Esophagus squamous epithelium (tissue), 4 donors: ENCODE measurements at regions not wholly inside any gene's neighbourhood (a gene's known extent, or its start where the extent isn't known, plus 50 kb on each side); places are given as distances from the start of the nearest gene placed in this dataset.

Experiments
- POLR2A ChIP-seq, 4 donors: fragments of 450-650 bp; IDR thresholded peaks; one replicate each; pipeline ENCODE4 v1.6.1; 2017; ENCODE audit warnings: antibody characterized with exemption in 4 of 4, mild to moderate bottlenecking in 4 of 4, moderate library complexity in 3 of 4
- TF ChIP-seq, protein P1 (sequence below), 6 experiments: fragments of 450-650 bp in 4 of 6; fragments of 200-600 bp in 2 of 6; sonication (generic) in 2 of 6; IDR thresholded peaks; one replicate each; pipeline ENCODE4 v1.5.1; 2016 to 2019; ENCODE audit warnings: antibody characterized with exemption in 6 of 6, mild to moderate bottlenecking in 4 of 6, moderate library complexity in 4 of 6

- TF ChIP-seq, protein P1, sequence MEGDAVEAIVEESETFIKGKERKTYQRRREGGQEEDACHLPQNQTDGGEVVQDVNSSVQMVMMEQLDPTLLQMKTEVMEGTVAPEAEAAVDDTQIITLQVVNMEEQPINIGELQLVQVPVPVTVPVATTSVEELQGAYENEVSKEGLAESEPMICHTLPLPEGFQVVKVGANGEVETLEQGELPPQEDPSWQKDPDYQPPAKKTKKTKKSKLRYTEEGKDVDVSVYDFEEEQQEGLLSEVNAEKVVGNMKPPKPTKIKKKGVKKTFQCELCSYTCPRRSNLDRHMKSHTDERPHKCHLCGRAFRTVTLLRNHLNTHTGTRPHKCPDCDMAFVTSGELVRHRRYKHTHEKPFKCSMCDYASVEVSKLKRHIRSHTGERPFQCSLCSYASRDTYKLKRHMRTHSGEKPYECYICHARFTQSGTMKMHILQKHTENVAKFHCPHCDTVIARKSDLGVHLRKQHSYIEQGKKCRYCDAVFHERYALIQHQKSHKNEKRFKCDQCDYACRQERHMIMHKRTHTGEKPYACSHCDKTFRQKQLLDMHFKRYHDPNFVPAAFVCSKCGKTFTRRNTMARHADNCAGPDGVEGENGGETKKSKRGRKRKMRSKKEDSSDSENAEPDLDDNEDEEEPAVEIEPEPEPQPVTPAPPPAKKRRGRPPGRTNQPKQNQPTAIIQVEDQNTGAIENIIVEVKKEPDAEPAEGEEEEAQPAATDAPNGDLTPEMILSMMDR (IDR thresholded peaks at IDR 0.05) = no peak
- TF ChIP-seq POLR2A (IDR thresholded peaks at IDR 0.05) = no peak
Observed at GRCh38 chr5:169417676-169418075, 116.7 kb upstream of the SLIT3 start.
